ENCODE measurements at regions not wholly inside any gene's neighbourhood (a gene's known extent, or its start where the extent isn't known, plus 50 kb on each side); places are given as distances from the start of the nearest gene placed in this dataset.
"Not testable (repeated sequence)": the region's sequence is repeated elsewhere in the genome, so short reads cannot be mapped to it uniquely, and the experiment has no call there.

GRCh38 chr1:181260994-181261393 lies 172.5 kb downstream of the IER5 start:
- no peak for DNase-seq

GRCh38 chr1:181262069-181262468 lies 173.6 kb downstream of the IER5 start:
- no peak for DNase-seq

GRCh38 chr1:181263444-181263843 lies 174.9 kb downstream of the IER5 start:
- DNase-seq: no peak

- DNase-seq: no peak
Observed at GRCh38 chr1:181264821-181265220, 176.3 kb downstream of the IER5 start.

- no peak for DNase-seq
Observed at GRCh38 chr1:181284978-181285377, 196.5 kb downstream of the IER5 start.

GRCh38 chr1:181295217-181295616 lies 188.1 kb upstream of the CACNA1E start:
- no peak for DNase-seq

- no peak for DNase-seq
Observed at GRCh38 chr1:181296180-181296579, 187.1 kb upstream of the CACNA1E start.

GRCh38 chr1:181308098-181308497 lies 175.2 kb upstream of the CACNA1E start:
- DNase-seq: no peak

DNA sequence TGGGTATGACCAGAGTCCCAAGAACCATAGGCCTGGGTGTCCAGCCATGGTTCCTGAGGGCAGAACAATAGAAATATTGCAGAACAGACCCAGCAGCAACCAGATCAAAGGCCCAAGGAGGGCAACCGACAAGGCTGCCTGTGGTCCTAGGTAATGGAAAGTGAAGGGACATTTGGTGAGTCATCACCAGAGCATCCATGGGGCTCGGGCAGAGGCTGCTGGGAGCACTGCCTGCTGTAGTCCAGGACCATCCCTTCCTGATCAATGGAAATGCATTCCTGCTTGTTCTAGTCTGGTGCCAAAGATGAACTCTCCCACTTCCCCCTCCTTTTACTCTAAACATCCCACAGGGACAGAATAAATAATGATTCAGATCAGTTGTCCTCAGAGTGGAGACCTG lies 172.8 kb upstream of the CACNA1E start:
- no peak for DNase-seq

- no peak for DNase-seq
Observed at GRCh38 chr1:181312946-181313345, 170.4 kb upstream of the CACNA1E start.

DNA sequence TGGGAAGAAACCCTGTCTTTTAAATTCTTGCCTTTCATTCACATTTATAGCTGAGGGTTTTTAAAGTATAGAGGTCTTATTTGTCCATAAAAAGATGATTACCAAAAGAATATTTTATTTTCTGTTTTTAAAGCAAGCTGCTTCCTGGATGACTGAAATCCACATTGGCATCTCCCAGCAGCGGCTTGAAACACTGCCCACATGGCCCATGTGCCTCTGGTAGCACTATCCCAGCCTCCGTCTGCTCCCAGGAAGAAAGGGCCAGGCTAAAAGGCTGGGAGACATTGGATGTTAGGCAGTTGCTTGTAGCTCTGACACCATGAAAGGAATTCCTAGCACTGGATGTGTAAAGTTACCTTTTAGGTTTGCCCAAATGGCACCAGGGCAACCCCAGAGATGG lies 169.9 kb upstream of the CACNA1E start:
- DNase-seq: no peak

DNA sequence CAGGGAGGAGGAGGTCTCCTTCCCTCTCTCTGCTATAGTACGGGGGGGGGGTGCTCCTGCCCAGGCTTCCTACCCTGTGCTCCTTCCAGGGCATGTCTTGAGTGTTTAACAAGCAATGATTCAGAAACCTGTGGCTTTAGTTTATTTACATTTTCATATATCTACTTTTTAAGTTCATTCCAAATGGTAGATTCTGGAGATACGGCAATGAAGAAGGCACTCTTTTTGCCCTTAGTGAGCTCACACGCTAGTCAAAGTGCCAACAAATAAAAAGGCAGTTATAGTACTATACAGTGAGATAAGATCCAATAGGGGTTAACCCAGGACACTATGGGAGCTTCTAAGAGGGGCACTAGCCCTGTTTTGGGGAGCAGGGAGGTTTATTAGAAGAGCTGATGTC lies 169.3 kb upstream of the CACNA1E start:
- DNase-seq: no peak

DNA sequence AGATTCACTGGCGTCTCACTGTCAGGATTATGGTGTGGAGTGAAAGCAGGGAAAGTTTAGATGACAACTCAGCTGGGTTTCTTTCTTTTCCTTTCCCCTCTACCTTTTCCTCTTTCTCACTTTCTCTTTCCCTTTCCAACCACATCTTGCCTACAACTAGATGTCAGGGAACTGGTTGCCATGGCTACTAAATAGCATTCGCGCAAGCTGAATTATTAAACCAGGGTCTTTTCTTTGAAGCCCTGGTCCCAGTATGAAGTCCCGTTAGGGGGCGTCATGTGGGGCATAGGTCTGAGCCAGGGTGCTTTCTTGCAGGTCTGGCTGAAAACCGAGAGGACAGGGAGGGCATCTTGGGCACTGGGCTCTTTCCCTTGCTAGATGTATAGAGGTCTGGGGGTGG lies 168.4 kb upstream of the CACNA1E start:
- no peak for DNase-seq

DNA sequence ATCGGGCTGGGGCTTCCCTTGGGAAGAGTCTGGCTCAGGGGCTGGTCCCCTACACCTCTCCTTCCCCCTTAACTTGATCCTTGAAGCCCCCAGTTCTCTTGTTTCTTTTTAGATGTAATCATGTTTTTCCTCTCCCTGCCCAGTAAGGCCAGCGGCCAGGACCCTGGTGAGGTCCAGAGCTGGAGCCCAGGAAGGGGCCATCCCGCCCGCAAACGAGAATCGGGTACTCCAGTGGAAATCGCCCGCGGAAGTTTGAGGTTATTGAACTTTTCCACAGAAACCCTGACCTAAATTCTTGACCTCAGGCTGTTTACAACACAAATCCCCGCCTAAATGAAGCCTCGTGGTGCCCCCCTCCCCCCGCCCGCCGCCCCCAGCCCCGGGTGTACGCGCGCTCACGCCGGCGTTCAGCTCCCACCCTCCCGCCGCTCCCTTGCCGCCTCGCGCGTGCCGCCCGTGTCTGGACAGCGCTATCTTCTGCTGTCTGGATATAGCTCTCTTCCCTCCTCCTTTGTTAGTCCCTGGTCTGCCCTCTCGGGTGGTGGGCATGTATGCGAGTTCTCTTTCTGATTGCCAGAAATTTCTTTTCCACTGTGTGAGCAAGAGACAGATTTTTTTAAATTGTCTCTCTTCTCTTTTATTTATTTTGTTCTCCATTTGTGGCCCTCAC lies 165.9 kb upstream of the CACNA1E start:
- no peak for DNase-seq

- no peak for DNase-seq
Observed at GRCh38 chr1:181318022-181318857, 165.1 kb upstream of the CACNA1E start.

- peak; percentile 29 for DNase-seq
Observed at GRCh38 chr1:181318858-181319235, 164.5 kb upstream of the CACNA1E start.

DNA sequence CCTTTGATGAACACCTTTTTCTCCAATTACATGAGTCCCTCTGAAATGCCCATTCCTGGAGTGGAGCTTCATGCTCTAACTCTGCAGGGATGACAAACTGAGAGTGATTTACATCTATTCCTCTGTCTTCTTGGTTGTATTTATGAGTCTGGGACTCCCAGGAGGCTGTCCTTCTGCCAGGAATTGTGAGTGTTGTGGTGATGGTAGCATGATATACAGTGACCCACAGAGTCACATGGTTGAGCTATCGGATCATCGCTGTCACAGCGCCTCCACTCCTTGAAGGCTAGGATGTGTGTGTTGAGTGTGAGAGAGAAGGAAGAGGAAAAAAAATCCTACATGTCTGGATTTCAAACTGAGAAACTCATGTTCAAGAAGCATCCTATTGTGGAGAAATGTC lies 163.4 kb upstream of the CACNA1E start:
- peak; percentile 7 for DNase-seq

- no peak for DNase-seq
Observed at GRCh38 chr1:181324797-181325616, 158.3 kb upstream of the CACNA1E start.

DNA sequence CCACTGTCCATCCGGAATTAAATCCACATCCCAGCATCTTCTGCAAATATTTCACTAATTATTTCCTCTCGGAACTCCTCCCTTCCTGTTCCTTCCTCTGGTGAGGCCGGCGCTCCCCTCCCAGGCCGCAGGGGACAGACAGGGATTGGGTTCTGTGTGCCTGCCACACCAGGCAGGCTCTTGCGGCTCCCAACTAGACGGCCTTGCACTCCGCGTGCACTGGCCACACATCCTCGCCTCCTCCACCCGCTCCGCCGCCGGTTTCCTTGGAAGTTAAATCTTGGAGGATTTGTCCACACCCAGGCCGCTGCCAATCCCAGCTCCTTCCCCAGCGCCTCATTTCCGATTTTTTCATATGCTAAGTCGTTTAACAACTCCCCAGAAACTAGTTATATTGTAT lies 157.6 kb upstream of the CACNA1E start:
- DNase-seq: not testable (repeated sequence)

- DNase-seq: no peak
Observed at GRCh38 chr1:181326348-181326747, 157.0 kb upstream of the CACNA1E start.

DNA sequence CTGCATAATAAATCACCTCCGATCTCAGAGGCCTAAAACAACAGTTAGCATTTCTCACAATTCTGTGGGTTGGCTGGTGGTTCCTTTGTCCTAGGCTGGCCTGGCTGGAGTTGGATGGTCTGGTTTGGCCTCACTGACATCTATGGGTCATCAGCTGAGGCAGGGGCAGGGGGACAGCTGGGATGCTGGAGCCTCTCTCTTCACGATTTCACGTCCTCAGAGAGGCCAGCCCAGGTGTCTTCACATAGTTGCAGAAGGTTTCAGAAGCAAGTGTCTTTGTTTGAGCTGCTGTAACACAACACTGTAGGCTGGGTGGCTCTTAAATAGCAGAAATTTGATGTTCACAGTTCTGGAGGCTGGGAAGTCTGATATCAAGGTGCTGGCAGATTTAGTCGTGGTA lies 155.5 kb upstream of the CACNA1E start:
- no peak for DNase-seq

DNA sequence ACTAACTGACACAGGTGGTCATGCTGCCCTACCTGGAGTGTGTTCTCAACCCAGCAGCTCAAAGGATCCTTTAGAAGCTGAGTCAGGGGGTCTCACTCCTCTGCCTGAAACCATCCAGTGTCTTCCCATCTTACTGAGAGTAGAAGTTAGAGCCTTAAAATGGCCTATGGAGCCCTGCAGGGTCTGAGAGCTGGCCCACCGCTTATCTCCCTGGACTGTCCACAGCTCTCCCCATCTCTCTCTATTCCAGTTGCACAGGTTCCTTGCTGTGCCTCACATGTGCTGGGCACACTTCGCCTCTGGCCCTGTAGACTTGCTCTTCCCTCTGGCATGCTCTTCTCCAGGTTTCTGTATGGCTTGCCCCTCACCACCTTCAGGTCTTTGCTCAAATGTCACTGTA lies 148.6 kb upstream of the CACNA1E start:
- DNase-seq: no peak

- no peak for DNase-seq
Observed at GRCh38 chr1:181335631-181336030, 147.7 kb upstream of the CACNA1E start.
